ENCODE measurements at regions not wholly inside any gene's neighbourhood (a gene's known extent, or its start where the extent isn't known, plus 50 kb on each side); places are given as distances from the start of the nearest gene placed in this dataset.

DNA sequence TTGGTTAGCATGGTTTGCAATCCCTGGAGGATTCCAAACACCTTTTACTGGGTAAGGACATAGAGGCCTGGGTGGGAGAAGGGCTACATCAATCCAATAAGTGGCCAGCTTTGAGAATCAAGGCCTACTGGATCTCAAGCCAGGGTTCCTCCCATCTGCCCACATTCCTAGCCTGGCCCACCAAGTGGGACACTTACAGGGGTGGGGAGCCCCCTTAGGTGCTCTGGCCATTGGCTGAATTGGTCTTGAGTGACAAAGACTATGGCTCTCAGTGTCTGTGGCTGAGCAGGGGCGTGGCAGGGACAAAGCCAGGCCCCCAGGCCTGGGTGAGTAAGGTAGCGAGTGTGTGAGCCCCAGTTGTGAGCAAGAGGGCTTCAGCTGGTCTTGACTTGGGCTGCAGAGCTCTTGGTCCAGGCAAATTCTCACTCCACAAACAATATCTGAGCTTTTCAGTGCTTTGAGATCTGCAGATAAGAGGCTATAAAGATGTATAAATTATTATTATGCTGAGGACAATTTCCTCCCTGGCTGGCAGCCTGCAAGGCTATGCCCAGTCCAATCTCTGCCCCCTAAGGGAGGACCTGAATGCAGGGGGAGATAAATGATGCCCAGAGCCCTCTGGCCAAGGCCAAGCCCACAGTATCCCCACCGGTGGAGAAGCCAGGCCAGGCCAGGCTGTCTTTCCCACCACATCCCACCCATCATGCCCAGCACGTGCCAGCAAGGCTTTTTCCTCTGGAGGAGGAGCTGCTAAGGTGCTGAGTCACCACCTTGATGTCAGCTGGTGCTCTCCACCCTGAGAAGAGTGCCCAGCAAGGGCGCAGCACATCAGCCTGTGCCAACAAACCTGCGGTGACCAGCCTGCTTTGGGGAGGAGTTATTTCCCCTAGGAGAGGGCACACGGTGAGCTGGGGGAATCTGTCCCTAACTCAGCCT is 80.7 kb upstream of the DUSP5 start:
- ChIA-PET CTCF (interaction anchor here (0.7 to 1.5 kb wide), 5 partner anchors 13 to 63 kb away, joined by 3 to 4 read pairs (median 3); no protein-coding TSS in a partner anchor), POLR2A (no interaction called here)
- no peaks in the 10 kb centered on the region for H3K36me3 ChIP-seq (replicated peaks in 1 of 2; ENCODE audit: control insufficient read depth in 1 of 2, insufficient read depth in 2 of 2, low read length in 1 of 2)
- TF ChIP-seq, protein P1, sequence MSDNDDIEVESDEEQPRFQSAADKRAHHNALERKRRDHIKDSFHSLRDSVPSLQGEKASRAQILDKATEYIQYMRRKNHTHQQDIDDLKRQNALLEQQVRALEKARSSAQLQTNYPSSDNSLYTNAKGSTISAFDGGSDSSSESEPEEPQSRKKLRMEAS (IDR thresholded peaks at IDR 0.05; ENCODE audit: low read depth): peak; percentile 31; the same call in 1 of the 2 replicates
- TF ChIP-seq, protein P2, sequence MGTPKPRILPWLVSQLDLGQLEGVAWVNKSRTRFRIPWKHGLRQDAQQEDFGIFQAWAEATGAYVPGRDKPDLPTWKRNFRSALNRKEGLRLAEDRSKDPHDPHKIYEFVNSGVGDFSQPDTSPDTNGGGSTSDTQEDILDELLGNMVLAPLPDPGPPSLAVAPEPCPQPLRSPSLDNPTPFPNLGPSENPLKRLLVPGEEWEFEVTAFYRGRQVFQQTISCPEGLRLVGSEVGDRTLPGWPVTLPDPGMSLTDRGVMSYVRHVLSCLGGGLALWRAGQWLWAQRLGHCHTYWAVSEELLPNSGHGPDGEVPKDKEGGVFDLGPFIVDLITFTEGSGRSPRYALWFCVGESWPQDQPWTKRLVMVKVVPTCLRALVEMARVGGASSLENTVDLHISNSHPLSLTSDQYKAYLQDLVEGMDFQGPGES (IDR thresholded peaks at IDR 0.05; ENCODE audit: low read depth, low read length): no peak
- TF ChIP-seq, protein P3, sequence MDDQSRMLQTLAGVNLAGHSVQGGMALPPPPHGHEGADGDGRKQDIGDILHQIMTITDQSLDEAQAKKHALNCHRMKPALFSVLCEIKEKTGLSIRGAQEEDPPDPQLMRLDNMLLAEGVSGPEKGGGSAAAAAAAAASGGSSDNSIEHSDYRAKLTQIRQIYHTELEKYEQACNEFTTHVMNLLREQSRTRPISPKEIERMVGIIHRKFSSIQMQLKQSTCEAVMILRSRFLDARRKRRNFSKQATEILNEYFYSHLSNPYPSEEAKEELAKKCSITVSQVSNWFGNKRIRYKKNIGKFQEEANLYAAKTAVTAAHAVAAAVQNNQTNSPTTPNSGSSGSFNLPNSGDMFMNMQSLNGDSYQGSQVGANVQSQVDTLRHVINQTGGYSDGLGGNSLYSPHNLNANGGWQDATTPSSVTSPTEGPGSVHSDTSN (IDR thresholded peaks at IDR 0.05): no peak
- TF ChIP-seq FOXM1 (IDR thresholded peaks at IDR 0.05; ENCODE audit: low read depth) (no peak), GABPA (IDR thresholded peaks at IDR 0.05; ENCODE audit: low read depth) (no peak)
- WGBS (ENCODE audit: low lambda C conversion rate): 51% methylated on average over 4 of the region's 7 CpGs
- H4K20me1 ChIP-seq (ENCODE audit: insufficient read depth): no peaks in the 10 kb centered on the region
- no peaks in the 10 kb centered on the region for H3K9me3 ChIP-seq
- peaks cover 14% of the 10 kb centered on the region in 2 experiments; a peak in 2 of 4 replicates for H3K4me1 ChIP-seq (ENCODE audit: control insufficient read depth in 1 of 2, insufficient read depth in 2 of 2, low read depth in 1 of 2, low read length in 1 of 2)
- peaks cover 8% of the 10 kb centered on the region for H3F3A ChIP-seq (replicated peaks; ENCODE audit: insufficient read depth)
- no peak overlapping the region for H3K27ac ChIP-seq (ENCODE audit: low read depth in 2 of 2, low read length in 1 of 2)
- no peaks in the 10 kb centered on the region for H3K27me3 ChIP-seq (ENCODE audit: insufficient read depth)
- H3K4me3 ChIP-seq (ENCODE audit: low read depth in 2 of 2, low read length in 1 of 2): no peak overlapping the region
- no peaks in the 10 kb centered on the region for H3K79me2 ChIP-seq (ENCODE audit: insufficient read depth)
- H3K9me2 ChIP-seq: no peaks in the 10 kb centered on the region
- H3K9ac ChIP-seq: no peak overlapping the region
- H3K4me2 ChIP-seq: no peak overlapping the region
- DNase-seq: no peak
- no peak overlapping the region for H2AFZ ChIP-seq (ENCODE audit: low read depth)

- TF ChIP-seq, protein P4, sequence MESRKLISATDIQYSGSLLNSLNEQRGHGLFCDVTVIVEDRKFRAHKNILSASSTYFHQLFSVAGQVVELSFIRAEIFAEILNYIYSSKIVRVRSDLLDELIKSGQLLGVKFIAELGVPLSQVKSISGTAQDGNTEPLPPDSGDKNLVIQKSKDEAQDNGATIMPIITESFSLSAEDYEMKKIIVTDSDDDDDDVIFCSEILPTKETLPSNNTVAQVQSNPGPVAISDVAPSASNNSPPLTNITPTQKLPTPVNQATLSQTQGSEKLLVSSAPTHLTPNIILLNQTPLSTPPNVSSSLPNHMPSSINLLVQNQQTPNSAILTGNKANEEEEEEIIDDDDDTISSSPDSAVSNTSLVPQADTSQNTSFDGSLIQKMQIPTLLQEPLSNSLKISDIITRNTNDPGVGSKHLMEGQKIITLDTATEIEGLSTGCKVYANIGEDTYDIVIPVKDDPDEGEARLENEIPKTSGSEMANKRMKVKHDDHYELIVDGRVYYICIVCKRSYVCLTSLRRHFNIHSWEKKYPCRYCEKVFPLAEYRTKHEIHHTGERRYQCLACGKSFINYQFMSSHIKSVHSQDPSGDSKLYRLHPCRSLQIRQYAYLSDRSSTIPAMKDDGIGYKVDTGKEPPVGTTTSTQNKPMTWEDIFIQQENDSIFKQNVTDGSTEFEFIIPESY (IDR thresholded peaks at IDR 0.05; ENCODE audit: borderline replicate concordance, low read depth): no peak
- TF ChIP-seq, protein P1 (IDR thresholded peaks at IDR 0.05; ENCODE audit: low read depth): no peak
- no peak for TF ChIP-seq CTCF (IDR thresholded peaks at IDR 0.05)
- no peak for TF ChIP-seq FOXM1 (IDR thresholded peaks at IDR 0.05; ENCODE audit: low read depth)
These were observed 79.5 kb upstream of the DUSP5 start for GRCh38 chr10:110418218-110418617.

More at GRCh38 chr10:110418218-110418617, 79.5 kb upstream of the DUSP5 start:
- DNase-seq: no peak
- Histone ChIP-seq H3K4me2 (no peak overlapping the region), H2AFZ (ENCODE audit: low read depth) (no peak overlapping the region), H3K4me3 (ENCODE audit: low read depth in 2 of 2, low read length in 1 of 2) (no peak overlapping the region), H3K36me3 (replicated peaks in 1 of 2; ENCODE audit: control insufficient read depth in 1 of 2, insufficient read depth in 2 of 2, low read length in 1 of 2) (no peaks in the 10 kb centered on the region), H3K9me2 (no peaks in the 10 kb centered on the region), H3K4me1 (ENCODE audit: control insufficient read depth in 1 of 2, insufficient read depth in 2 of 2, low read depth in 1 of 2, low read length in 1 of 2) (peaks cover 14% of the 10 kb centered on the region in 2 experiments; a peak in 2 of 4 replicates), H3F3A (replicated peaks; ENCODE audit: insufficient read depth) (peaks cover 8% of the 10 kb centered on the region), H3K27me3 (ENCODE audit: insufficient read depth) (no peaks in the 10 kb centered on the region), H3K79me2 (ENCODE audit: insufficient read depth) (no peaks in the 10 kb centered on the region), H3K27ac (ENCODE audit: low read depth in 2 of 2, low read length in 1 of 2) (no peak overlapping the region), H3K9ac (no peak overlapping the region), H4K20me1 (ENCODE audit: insufficient read depth) (no peaks in the 10 kb centered on the region), H3K9me3 (no peaks in the 10 kb centered on the region)
- 73% methylated on average over 6 of the region's 6 CpGs for WGBS (ENCODE audit: low lambda C conversion rate)
- ChIA-PET CTCF (interaction anchor here (0.6 to 1.0 kb wide), 3 partner anchors 17 to 63 kb away, joined by 3 read pairs; no protein-coding TSS in a partner anchor), POLR2A (no interaction called here)
